AG04450 (cell line): ENCODE measurements at regions not wholly inside any gene's neighbourhood (a gene's known extent, or its start where the extent isn't known, plus 50 kb on each side); places are given as distances from the start of the nearest gene placed in this dataset.

Source experiments
- CTCF ChIA-PET: fragments of 300-600, 350-600 bp; formaldehyde crosslinking; extraction: SDS; loops from one replicate; lab custom pipeline; 2022; ENCODE audit warnings: antibody characterized with exemption, inconsistent platforms; lab: Charles Lee
- POLR2A ChIA-PET: fragments of 350-600 bp; formaldehyde crosslinking; extraction: SDS; loops from one replicate; lab custom pipeline; 2021; ENCODE audit warnings: antibody characterized with exemption, inconsistent platforms; lab: Yijun Ruan, JAX
- DNase-seq: peaks from one replicate; pipeline ENCODE4 v3.0.0-alpha.2; 2011; ENCODE audit warnings: low read depth, low spot score
- H3K27ac ChIP-seq: one replicate; pipeline ENCODE4 v1.5.1; 2012; ENCODE audit warnings: low read depth, low read length, control low read depth
- H3K27me3 ChIP-seq: one replicate; pipeline ENCODE4 v1.6.0; 2012; ENCODE audit warnings: low read length; ENCODE audit not compliant: control insufficient read depth, insufficient read depth
- H3K4me3 ChIP-seq: 2 replicates; pipeline ENCODE4 v1.5.1; 2011; ENCODE audit warnings: mild to moderate bottlenecking, low read depth, low read length, control low read depth
- H3K9me3 ChIP-seq: 2 replicates; pipeline ENCODE4 v1.5.1; 2012; ENCODE audit warnings: low read length; ENCODE audit not compliant: control insufficient read depth, insufficient read depth
- TF ChIP-seq, protein P1 (sequence below): IDR thresholded peaks from 2 replicates; pipeline ENCODE4 v1.5.1; 2011; ENCODE audit warnings: low read depth, low read length, control low read depth, inconsistent platforms

DNA sequence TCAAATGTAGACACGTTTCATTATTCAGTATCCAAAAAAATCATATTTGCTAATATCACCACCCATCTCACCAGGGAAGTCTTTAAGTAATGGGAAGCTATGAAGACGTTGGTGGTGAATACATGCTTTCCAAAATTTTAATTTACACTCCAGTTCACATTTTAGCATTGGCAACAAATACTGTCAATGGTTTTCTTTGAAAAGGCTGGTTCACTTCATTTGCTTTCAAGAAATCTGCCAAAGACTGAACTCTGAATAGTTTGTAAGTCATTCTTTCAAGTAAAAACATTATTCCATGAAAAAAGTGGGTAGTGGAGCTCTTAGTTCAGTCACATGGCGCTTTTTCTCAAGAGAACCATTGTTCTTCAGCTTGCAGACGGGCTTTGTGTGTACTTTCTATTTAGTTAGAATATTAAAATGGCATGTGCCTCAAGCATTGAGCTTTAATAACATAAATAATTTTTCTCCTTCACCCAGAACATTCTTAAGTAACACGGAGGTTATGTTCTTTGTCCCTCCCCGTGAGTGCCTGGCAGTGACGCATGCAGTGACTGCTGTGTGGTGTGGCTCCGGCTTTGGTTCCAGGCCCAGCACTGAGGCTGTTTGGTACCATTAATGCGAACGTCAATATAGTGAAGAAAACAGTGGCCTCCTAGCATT is 300.0 kb upstream of the HDAC4 start:
- Histone ChIP-seq H3K27me3 (no peaks in the 10 kb centered on the region), H3K4me3 (no peak overlapping the region), H3K27ac (no peak overlapping the region), H3K9me3 (peaks cover 12% of the 10 kb centered on the region)
- no peak for DNase-seq
- ChIA-PET POLR2A (no interaction called here), CTCF (no interaction called here)
- TF ChIP-seq, protein P1, sequence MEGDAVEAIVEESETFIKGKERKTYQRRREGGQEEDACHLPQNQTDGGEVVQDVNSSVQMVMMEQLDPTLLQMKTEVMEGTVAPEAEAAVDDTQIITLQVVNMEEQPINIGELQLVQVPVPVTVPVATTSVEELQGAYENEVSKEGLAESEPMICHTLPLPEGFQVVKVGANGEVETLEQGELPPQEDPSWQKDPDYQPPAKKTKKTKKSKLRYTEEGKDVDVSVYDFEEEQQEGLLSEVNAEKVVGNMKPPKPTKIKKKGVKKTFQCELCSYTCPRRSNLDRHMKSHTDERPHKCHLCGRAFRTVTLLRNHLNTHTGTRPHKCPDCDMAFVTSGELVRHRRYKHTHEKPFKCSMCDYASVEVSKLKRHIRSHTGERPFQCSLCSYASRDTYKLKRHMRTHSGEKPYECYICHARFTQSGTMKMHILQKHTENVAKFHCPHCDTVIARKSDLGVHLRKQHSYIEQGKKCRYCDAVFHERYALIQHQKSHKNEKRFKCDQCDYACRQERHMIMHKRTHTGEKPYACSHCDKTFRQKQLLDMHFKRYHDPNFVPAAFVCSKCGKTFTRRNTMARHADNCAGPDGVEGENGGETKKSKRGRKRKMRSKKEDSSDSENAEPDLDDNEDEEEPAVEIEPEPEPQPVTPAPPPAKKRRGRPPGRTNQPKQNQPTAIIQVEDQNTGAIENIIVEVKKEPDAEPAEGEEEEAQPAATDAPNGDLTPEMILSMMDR = no peak

DNA sequence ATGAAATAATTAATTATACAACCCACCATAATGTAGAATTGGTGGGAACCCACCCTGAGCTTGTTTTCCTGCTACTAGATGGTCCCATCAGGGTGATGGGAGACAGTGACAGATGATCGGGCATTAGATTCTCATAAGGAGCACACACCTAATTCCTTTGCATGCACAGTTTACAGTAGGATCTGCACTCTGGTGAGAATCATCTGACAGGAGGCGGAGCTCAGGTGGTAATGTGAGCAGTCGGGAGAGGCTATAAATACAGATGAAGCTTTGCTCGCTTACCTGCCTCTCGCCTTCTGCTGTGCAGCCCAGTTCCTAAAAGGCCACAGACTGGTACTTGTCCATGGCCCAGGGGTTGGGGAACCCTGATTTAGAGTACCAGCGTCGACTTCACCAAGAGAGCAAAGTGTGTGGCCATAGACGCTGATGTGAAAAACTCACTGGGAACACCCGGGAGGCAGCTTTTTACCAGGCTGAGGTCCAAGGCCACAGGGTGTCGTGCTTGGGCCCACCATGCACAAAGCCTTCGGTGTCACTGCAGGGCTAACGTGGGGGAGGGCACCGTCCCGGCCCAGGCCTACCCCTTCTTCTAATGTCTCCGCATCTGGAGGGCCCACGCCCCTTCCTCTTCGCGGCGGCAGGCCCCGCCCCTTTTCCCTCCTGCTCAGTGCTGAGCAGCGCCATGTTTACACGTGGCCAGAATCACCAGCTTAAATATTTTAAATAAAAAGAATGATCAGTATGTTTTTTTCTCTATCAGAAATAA is 296.8 kb upstream of the HDAC4 start:
- ChIA-PET CTCF (no interaction called here), POLR2A (no interaction called here)
- H3K9me3 ChIP-seq = peaks cover 11% of the 10 kb centered on the region; the same call in 1 of the 2 replicates
- no peak overlapping the region for H3K27ac ChIP-seq
- no peak overlapping the region for H3K4me3 ChIP-seq
- no peaks in the 10 kb centered on the region for H3K27me3 ChIP-seq
- no peak for DNase-seq
- TF ChIP-seq, protein P1 = no peak

DNA sequence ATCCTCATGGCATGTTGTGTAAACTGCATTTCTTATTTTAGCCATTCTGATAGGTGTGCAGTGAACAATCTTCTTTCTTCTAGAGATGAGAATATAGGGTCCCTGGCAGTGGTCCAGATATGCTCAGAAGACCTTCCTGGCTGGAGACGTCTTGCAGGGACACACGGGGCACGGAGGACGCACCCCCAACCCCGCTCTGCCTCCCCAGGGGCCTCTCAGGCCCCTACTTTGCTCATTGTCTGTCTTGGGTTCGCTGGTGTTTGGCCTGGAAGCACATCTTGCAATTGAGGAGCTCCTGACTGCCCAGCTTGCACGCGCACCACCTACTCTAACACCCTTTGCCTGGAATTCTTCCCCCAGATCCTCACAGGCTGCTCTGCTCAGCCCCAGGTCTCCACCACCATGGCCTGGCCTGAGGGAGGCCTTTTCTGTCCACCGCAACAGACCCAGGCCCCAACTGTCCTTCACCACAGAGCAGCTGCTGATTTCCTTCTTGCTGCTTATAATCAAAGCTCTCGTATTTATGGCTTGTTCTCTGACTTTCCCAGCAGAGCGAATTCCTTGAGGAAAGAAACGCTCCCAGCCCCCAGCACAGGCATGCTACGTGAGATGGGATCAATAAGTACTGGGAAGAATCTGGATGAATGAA is 295.9 kb upstream of the HDAC4 start:
- TF ChIP-seq, protein P1 = no peak
- H3K27me3 ChIP-seq = no peaks in the 10 kb centered on the region
- DNase-seq = no peak
- H3K27ac ChIP-seq = no peak overlapping the region
- H3K9me3 ChIP-seq = peaks cover 18% of the 10 kb centered on the region; the same call in 1 of the 2 replicates
- no peak overlapping the region for H3K4me3 ChIP-seq
- ChIA-PET CTCF (no interaction called here), POLR2A (no interaction called here)

DNA sequence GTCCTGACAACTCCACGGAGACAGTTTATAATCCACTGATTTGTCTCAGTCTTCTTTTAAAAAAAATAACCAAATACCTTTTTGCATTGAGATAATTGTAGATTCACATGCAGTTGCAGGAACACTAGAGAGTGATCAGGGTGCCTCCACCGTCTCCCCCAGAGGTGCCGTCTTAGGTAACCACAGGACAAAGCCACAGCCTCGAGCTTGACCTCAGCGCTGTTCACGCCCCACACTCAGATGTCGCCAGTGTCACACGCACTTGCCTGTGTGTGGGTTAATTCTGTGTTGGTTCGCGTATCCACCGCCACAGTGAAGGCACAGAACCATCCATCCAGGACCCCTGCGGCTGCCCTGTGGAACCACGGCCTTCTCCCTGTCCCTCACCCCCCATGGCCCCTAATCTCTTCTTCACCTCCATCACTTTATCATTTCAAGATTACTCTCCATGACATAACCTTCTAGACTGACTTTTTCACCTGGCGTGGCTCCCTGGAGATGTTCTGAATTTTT is 295.0 kb upstream of the HDAC4 start:
- POLR2A ChIA-PET = no interaction called here
- H3K27me3 ChIP-seq = no peaks in the 10 kb centered on the region

More for the DNA sequence above, 295.0 kb upstream of the HDAC4 start:
- CTCF ChIA-PET = no interaction called here
- peaks cover 27% of the 10 kb centered on the region; the same call in 1 of the 2 replicates for H3K9me3 ChIP-seq
- TF ChIP-seq, protein P1 = no peak
- no peak overlapping the region for H3K27ac ChIP-seq
- no peak for DNase-seq
- H3K4me3 ChIP-seq = no peak overlapping the region
